HepG2 (cell line): ENCODE measurements at regions not wholly inside any gene's neighbourhood (a gene's known extent, or its start where the extent isn't known, plus 50 kb on each side); places are given as distances from the start of the nearest gene placed in this dataset.

Experiments
- GRHL1 ChIP-seq: sonication (generic); formaldehyde crosslinking; conservative IDR thresholded peaks from 2 replicates; pipeline ENCODE4 v1.8.0; 2022; ENCODE audit warnings: missing genetic modification reagents
- HDAC2 ChIP-seq: sonication (generic); formaldehyde crosslinking; IDR thresholded peaks from 2 replicates; pipeline ENCODE4 v1.4.0; 2020; ENCODE audit warnings: missing genetic modification reagents
- HOXA5 ChIP-seq: sonication (generic); formaldehyde crosslinking; IDR thresholded peaks from 2 replicates; pipeline ENCODE4 v1.4.0; 2020; ENCODE audit warnings: missing genetic modification reagents
- IKZF5 ChIP-seq: IDR thresholded peaks from 2 replicates; pipeline ENCODE4 v1.6.1; 2018; ENCODE audit warnings: missing genetic modification reagents, mild to moderate bottlenecking, missing compliant biosample characterization
- MIER2 ChIP-seq: IDR thresholded peaks from 2 replicates; pipeline ENCODE4 v1.6.1; 2016; ENCODE audit warnings: missing biosample characterization, missing genetic modification reagents
- RXRB ChIP-seq: IDR thresholded peaks from 2 replicates; pipeline ENCODE4 v1.6.1; 2016; ENCODE audit warnings: borderline replicate concordance, missing genetic modification reagents, missing compliant biosample characterization
- SETDB1 ChIP-seq: sonication (generic); formaldehyde crosslinking; IDR thresholded peaks from 2 replicates; pipeline ENCODE4 v1.5.1; 2020; ENCODE audit warnings: missing genetic modification reagents, mild to moderate bottlenecking, borderline replicate concordance
- SUZ12 ChIP-seq: fragments of 150-350 bp; IDR thresholded peaks from 2 replicates; pipeline ENCODE4 v1.6.1; 2014; ENCODE audit warnings: low read depth, low read length
- TEAD2 ChIP-seq: sonication (generic); formaldehyde crosslinking; IDR thresholded peaks from 2 replicates; pipeline ENCODE4 v1.9.0; 2021; ENCODE audit warnings: missing genetic modification reagents
- ZBTB8A ChIP-seq: sonication (generic); formaldehyde crosslinking; IDR thresholded peaks from 2 replicates; pipeline ENCODE4 v1.4.0; 2020; ENCODE audit warnings: mild to moderate bottlenecking, low read depth, missing genetic modification reagents, borderline replicate concordance
- ZFP41 ChIP-seq: sonication (generic); formaldehyde crosslinking; IDR thresholded peaks from 2 replicates; pipeline ENCODE4 v1.4.0; 2020; ENCODE audit warnings: mild to moderate bottlenecking, missing genetic modification reagents, borderline replicate concordance
- ZNF101 ChIP-seq: sonication (generic); formaldehyde crosslinking; IDR thresholded peaks from 2 replicates; pipeline ENCODE4 v1.4.0; 2020; ENCODE audit warnings: mild to moderate bottlenecking, low read depth, missing genetic modification reagents, borderline replicate concordance
- ZNF367 ChIP-seq: sonication (generic); formaldehyde crosslinking; IDR thresholded peaks from 2 replicates; pipeline ENCODE4 v1.4.0; 2020; ENCODE audit warnings: missing genetic modification reagents, borderline replicate concordance
- ZNF615 ChIP-seq: sonication (generic); formaldehyde crosslinking; IDR thresholded peaks from 2 replicates; pipeline ENCODE4 v1.5.0; 2020; ENCODE audit warnings: mild to moderate bottlenecking, missing genetic modification reagents, borderline replicate concordance
- TF ChIP-seq, protein P1 (sequence below): sonication (generic); formaldehyde crosslinking; IDR thresholded peaks from 2 replicates; pipeline ENCODE4 v1.8.1; 2023; ENCODE audit warnings: missing genetic modification reagents, inconsistent platforms, borderline replicate concordance
- TF ChIP-seq, protein P2 (sequence below), 2 experiments: sonication (generic) in 1 of 2; formaldehyde crosslinking in 1 of 2; IDR thresholded peaks; 2 replicates each; pipeline versions ENCODE4 v1.4.0 to v1.6.1; 2016 to 2020; ENCODE audit warnings: borderline replicate concordance in 1 of 2, low read depth in 1 of 2, mild to moderate bottlenecking in 1 of 2, missing genetic modification reagents in 1 of 2
- TF ChIP-seq, protein P3 (sequence below): sonication (generic); formaldehyde crosslinking; IDR thresholded peaks from 2 replicates; pipeline ENCODE4 v1.5.0; 2020; ENCODE audit warnings: missing genetic modification reagents
- TF ChIP-seq, protein P4 (sequence below): sonication (generic); formaldehyde crosslinking; IDR thresholded peaks from 2 replicates; pipeline ENCODE4 v1.4.0; 2020; ENCODE audit warnings: mild to moderate bottlenecking, missing genetic modification reagents

DNA sequence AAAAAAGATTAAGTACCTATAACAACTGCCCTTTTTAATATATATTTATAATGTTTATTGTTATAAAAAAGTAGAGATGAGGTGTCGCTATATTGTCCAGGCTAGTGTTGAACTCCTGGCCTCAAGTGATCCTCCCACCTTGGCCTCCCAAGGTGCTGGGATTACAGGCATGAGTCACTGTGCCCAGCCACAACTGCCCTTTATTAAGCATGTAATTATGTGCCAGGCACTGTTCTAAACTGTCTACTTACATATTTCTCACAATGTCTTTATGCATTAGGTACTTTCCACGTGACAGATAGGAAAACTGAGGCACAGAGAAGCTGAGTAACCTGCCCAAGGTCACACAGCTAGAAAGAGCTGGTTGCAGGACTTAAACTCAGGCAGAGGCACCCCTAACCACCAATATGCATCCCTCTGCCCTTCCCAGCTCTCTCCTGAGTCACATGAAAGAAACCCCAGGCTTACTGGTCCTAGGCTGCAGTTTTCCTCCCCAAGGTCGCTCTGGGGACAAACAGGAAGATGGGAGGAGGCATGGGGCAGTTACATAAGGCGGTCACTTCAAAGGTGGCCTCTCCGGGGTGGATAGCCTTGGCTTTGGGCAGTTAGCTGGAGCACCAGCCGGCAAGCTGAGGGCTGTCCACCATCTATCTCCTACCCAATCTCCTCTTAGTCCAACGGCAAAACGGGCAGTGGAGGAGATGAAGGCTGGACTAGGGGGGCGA lies 54.6 kb upstream of the TBX3 start (continued):
- TF ChIP-seq, protein P1, sequence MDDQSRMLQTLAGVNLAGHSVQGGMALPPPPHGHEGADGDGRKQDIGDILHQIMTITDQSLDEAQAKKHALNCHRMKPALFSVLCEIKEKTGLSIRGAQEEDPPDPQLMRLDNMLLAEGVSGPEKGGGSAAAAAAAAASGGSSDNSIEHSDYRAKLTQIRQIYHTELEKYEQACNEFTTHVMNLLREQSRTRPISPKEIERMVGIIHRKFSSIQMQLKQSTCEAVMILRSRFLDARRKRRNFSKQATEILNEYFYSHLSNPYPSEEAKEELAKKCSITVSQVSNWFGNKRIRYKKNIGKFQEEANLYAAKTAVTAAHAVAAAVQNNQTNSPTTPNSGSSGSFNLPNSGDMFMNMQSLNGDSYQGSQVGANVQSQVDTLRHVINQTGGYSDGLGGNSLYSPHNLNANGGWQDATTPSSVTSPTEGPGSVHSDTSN (CRISPR knock-in tag): no peak
- TF ChIP-seq TEAD2 (no peak), SETDB1 (CRISPR knock-in tag) (no peak), ZNF615 (CRISPR knock-in tag) (no peak), MIER2 (CRISPR knock-in tag) (peak; percentile 77), ZNF101 (CRISPR knock-in tag) (no peak), GRHL1 (CRISPR knock-in tag) (no peak), HDAC2 (CRISPR knock-in tag) (peak; percentile 96), HOXA5 (CRISPR knock-in tag) (0 out of 2 replicates have a peak, but pooled peaks have one; percentile 25), IKZF5 (peak; percentile 95), ZFP41 (no peak), ZNF367 (no peak), ZBTB8A (no peak), RXRB (peak; percentile 98), SUZ12 (no peak)
- TF ChIP-seq, protein P2, sequence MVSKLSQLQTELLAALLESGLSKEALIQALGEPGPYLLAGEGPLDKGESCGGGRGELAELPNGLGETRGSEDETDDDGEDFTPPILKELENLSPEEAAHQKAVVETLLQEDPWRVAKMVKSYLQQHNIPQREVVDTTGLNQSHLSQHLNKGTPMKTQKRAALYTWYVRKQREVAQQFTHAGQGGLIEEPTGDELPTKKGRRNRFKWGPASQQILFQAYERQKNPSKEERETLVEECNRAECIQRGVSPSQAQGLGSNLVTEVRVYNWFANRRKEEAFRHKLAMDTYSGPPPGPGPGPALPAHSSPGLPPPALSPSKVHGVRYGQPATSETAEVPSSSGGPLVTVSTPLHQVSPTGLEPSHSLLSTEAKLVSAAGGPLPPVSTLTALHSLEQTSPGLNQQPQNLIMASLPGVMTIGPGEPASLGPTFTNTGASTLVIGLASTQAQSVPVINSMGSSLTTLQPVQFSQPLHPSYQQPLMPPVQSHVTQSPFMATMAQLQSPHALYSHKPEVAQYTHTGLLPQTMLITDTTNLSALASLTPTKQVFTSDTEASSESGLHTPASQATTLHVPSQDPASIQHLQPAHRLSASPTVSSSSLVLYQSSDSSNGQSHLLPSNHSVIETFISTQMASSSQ (IDR thresholded peaks at IDR 0.05; ENCODE audit: low read depth): no peak; the same call in 1 of the 2 replicates
- TF ChIP-seq, protein P2 (CRISPR knock-in tag; IDR thresholded peaks at IDR 0.05; ENCODE audit: borderline replicate concordance): peak; percentile 78; the same call in 1 of the 2 replicates
- TF ChIP-seq, protein P3, sequence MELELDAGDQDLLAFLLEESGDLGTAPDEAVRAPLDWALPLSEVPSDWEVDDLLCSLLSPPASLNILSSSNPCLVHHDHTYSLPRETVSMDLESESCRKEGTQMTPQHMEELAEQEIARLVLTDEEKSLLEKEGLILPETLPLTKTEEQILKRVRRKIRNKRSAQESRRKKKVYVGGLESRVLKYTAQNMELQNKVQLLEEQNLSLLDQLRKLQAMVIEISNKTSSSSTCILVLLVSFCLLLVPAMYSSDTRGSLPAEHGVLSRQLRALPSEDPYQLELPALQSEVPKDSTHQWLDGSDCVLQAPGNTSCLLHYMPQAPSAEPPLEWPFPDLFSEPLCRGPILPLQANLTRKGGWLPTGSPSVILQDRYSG: no peak
- TF ChIP-seq, protein P4, sequence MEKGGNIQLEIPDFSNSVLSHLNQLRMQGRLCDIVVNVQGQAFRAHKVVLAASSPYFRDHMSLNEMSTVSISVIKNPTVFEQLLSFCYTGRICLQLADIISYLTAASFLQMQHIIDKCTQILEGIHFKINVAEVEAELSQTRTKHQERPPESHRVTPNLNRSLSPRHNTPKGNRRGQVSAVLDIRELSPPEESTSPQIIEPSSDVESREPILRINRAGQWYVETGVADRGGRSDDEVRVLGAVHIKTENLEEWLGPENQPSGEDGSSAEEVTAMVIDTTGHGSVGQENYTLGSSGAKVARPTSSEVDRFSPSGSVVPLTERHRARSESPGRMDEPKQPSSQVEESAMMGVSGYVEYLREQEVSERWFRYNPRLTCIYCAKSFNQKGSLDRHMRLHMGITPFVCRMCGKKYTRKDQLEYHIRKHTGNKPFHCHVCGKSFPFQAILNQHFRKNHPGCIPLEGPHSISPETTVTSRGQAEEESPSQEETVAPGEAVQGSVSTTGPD (CRISPR knock-in tag): no peak
